GM12891 (cell line): ENCODE measurements at regions not wholly inside any gene's neighbourhood (a gene's known extent, or its start where the extent isn't known, plus 50 kb on each side); places are given as distances from the start of the nearest gene placed in this dataset.

Experiments
- PAX5 ChIP-seq: IDR thresholded peaks from 2 replicates; pipeline ENCODE4 v1.6.1; 2011; ENCODE audit warnings: low read length, moderate library complexity, mild to moderate bottlenecking; ENCODE audit not compliant: insufficient read depth, severe bottlenecking
- POLR2AphosphoS5 ChIP-seq: IDR thresholded peaks from 2 replicates; pipeline ENCODE4 v1.6.1; 2011; ENCODE audit warnings: low read depth, low read length, control low read depth
- SPI1 ChIP-seq: IDR thresholded peaks from 2 replicates; pipeline ENCODE4 v1.6.1; 2011; ENCODE audit warnings: low read depth, low read length, control low read depth
- TAF1 ChIP-seq: IDR thresholded peaks from 2 replicates; pipeline ENCODE4 v1.6.1; 2011; ENCODE audit warnings: low read depth, low read length, control low read depth

DNA sequence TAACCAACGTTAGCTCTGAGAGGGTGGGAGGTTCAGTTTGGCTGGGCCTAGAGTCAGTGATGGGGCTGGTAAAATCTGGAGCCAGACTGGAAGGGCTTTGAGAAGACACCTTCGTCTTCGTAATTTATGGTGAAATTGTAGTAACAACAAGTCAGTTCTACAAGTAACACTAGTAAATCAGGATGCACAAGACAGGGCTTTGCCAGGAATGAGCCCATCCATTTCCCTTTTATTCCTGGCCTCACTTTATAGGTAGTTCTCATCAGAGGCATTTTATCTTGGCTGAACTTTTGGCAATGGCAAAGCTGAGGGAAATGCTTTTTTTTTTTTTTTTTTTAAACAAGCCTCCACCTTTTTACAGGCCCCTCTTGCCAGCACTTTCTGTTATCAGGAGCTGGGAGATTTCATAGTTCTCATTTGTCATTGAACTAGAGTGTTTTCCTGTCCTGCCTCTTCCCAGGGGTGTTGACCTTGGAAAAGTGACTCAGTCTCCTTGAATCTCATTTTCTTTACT is 110.5 kb upstream of the KLF4 start:
- TF ChIP-seq SPI1 = no peak
- no peak for TF ChIP-seq POLR2AphosphoS5
- TF ChIP-seq TAF1 = no peak
- no peak for TF ChIP-seq PAX5
